Body of pancreas (tissue), 4 donors: ENCODE measurements at regions not wholly inside any gene's neighbourhood (a gene's known extent, or its start where the extent isn't known, plus 50 kb on each side); places are given as distances from the start of the nearest gene placed in this dataset.

Experiments used
- CTCF ChIP-seq, 7 experiments: fragments of 450-650 bp in 4 of 7; fragments of 200-600 bp in 3 of 7; sonication (generic) in 3 of 7; IDR thresholded peaks; one replicate each; pipeline ENCODE4 v1.5.1; 2016 to 2019; ENCODE audit warnings: antibody characterized with exemption in 7 of 7
- POLR2A ChIP-seq, 3 donors: fragments of 450-650 bp; IDR thresholded peaks; one replicate each; pipeline ENCODE4 v1.6.1; 2016; ENCODE audit warnings: antibody characterized with exemption in 3 of 3, mild to moderate bottlenecking in 2 of 3

GRCh38 chr2:11016735-11017388, 105.1 kb downstream of the KCNF1 start:
- TF ChIP-seq CTCF (IDR thresholded peaks at IDR 0.05) (no peak), POLR2A (IDR thresholded peaks at IDR 0.05) (no peak)
